OCI-LY3 (cell line): ENCODE measurements at regions not wholly inside any gene's neighbourhood (a gene's known extent, or its start where the extent isn't known, plus 50 kb on each side); places are given as distances from the start of the nearest gene placed in this dataset.
"Not testable (repeated sequence)": the region's sequence is repeated elsewhere in the genome, so short reads cannot be mapped to it uniquely, and the experiment has no call there.

Source experiments
- H2AFZ ChIP-seq: fragments of 200-600, 300-600 bp; shearing (Covaris generic); 2 replicates; pipeline ENCODE4 v1.6.0; 2014; ENCODE audit warnings: antibody characterized with exemption, low read depth, low read length
- H3K27ac ChIP-seq: fragments of 200-600, 300-600 bp; sonication (generic); 2 replicates; pipeline ENCODE4 v1.5.1; 2014; ENCODE audit warnings: mild to moderate bottlenecking, low read length, moderate library complexity, mixed read lengths
- H3K27me3 ChIP-seq: fragments of 200-600, 300-600 bp; sonication (generic); 2 replicates; pipeline ENCODE4 v1.6.1; 2014; ENCODE audit warnings: low read depth, low read length, mixed read lengths
- H3K36me3 ChIP-seq: fragments of 200-600, 300-600 bp; sonication (generic); replicated peaks from 2 replicates; pipeline ENCODE3; 2014; ENCODE audit warnings: low read depth, low read length, mixed read lengths
- H3K4me1 ChIP-seq: fragments of 300-600, 200-600 bp; sonication (generic); 2 replicates; pipeline ENCODE4 v1.6.1; 2014; ENCODE audit warnings: low read length, mixed read lengths
- H3K4me2 ChIP-seq: fragments of 200-600, 300-600 bp; sonication (generic); 2 replicates; pipeline ENCODE4 v1.6.1; 2014; ENCODE audit warnings: low read length, mixed read lengths
- H3K4me3 ChIP-seq: fragments of 300-600, 200-600 bp; sonication (generic); 2 replicates; pipeline ENCODE4 v1.5.1; 2014; ENCODE audit warnings: antibody characterized with exemption, mild to moderate bottlenecking, low read length, moderate library complexity
- H3K79me2 ChIP-seq: fragments of 300-600, 200-600 bp; shearing (Covaris generic); 2 replicates; pipeline ENCODE4 v1.6.1; 2014; ENCODE audit warnings: mild to moderate bottlenecking, low read length, mixed read lengths
- H3K9ac ChIP-seq: fragments of 300-600, 200-600 bp; shearing (Covaris generic); 2 replicates; pipeline ENCODE4 v1.6.0; 2014; ENCODE audit warnings: mild to moderate bottlenecking, low read length, moderate library complexity
- H3K9me3 ChIP-seq: fragments of 200-600, 300-600 bp; shearing (Covaris generic); 2 replicates; pipeline ENCODE4 v1.6.1; 2014; ENCODE audit warnings: low read length, mixed read lengths; ENCODE audit not compliant: insufficient read depth
- H4K20me1 ChIP-seq: fragments of 200-600, 300-600 bp; sonication (generic); 2 replicates; pipeline ENCODE4 v1.6.1; 2016; ENCODE audit warnings: low read length, mixed read lengths; ENCODE audit not compliant: insufficient read depth
- EZH2phosphoT487 ChIP-seq: fragments of 200-600 bp; shearing (Covaris generic); IDR thresholded peaks from 2 replicates; pipeline ENCODE4 v1.6.1; 2018; ENCODE audit warnings: antibody characterized with exemption, mixed run types, low read depth
- TF ChIP-seq, protein P1 (sequence below): fragments of 200-600, 300-600 bp; sonication (generic); IDR thresholded peaks from 2 replicates; pipeline ENCODE4 v1.5.1; 2014; ENCODE audit warnings: antibody characterized with exemption, low read length, low read depth

DNA sequence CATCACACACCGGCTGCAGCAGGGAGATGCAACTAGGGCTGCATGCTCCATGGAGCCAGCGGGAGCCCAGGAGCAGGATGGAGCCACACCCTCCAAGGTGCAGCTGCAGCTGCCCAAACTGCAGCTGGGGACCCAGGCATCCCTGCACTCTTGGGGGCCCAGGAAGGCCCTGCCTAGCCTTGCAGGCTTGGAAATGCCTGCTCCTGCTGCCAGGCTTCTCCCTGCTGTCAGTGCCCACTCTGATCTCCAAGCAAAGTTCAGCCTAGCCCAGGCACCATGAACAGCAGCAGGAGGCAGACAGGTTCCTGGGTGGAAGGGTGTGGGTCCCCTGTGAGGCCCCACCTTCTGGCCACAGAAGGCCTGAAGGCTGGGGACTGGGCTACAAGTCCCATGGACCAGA is 1057.1 kb downstream of the CDH8 start:
- Histone ChIP-seq H3K4me3 (no peak overlapping the region), H3K9me3 (no peaks in the 10 kb centered on the region), H3K4me1 (no peaks in the 10 kb centered on the region), H3K9ac (no peak overlapping the region), H3K36me3 (no peaks in the 10 kb centered on the region), H4K20me1 (no peaks in the 10 kb centered on the region), H3K79me2 (no peaks in the 10 kb centered on the region), H2AFZ (no peak overlapping the region), H3K4me2 (no peak overlapping the region), H3K27ac (no peak overlapping the region), H3K27me3 (no peaks in the 10 kb centered on the region)
- TF ChIP-seq, protein P1, sequence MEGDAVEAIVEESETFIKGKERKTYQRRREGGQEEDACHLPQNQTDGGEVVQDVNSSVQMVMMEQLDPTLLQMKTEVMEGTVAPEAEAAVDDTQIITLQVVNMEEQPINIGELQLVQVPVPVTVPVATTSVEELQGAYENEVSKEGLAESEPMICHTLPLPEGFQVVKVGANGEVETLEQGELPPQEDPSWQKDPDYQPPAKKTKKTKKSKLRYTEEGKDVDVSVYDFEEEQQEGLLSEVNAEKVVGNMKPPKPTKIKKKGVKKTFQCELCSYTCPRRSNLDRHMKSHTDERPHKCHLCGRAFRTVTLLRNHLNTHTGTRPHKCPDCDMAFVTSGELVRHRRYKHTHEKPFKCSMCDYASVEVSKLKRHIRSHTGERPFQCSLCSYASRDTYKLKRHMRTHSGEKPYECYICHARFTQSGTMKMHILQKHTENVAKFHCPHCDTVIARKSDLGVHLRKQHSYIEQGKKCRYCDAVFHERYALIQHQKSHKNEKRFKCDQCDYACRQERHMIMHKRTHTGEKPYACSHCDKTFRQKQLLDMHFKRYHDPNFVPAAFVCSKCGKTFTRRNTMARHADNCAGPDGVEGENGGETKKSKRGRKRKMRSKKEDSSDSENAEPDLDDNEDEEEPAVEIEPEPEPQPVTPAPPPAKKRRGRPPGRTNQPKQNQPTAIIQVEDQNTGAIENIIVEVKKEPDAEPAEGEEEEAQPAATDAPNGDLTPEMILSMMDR, result no peak
- no peak for TF ChIP-seq EZH2phosphoT487

- Histone ChIP-seq H3K4me1 (no peaks in the 10 kb centered on the region), H2AFZ (no peak overlapping the region), H4K20me1 (no peaks in the 10 kb centered on the region), H3K4me3 (no peak overlapping the region), H3K79me2 (no peaks in the 10 kb centered on the region), H3K27ac (no peak overlapping the region), H3K36me3 (no peaks in the 10 kb centered on the region), H3K9me3 (no peaks in the 10 kb centered on the region), H3K9ac (no peak overlapping the region), H3K4me2 (no peak overlapping the region), H3K27me3 (no peaks in the 10 kb centered on the region)
- TF ChIP-seq, protein P1, result no peak
- no peak for TF ChIP-seq EZH2phosphoT487
Measured at GRCh38 chr16:60949800-60950199, 1086.4 kb downstream of the CDH8 start.

DNA sequence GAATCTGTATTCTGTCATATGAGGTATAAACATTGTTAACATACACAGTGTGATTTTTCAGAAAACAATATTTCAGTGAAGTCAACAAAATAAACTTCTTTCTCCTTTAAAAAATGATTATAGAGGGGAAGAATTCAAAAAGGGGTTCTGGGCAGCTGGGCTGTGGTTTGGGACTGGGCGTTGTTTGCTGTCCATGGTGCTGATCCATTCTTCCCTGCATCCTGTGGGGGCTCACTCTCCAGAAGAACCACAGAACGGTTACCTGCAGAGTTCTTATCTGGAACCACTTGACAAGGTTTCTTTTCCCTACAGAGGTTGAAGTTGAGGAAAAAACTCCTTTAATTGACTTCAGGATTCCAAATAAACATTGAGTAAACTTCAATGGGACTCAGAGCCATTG is 1091.0 kb downstream of the CDH8 start:
- TF ChIP-seq EZH2phosphoT487, result no peak
- TF ChIP-seq, protein P1, result no peak
- Histone ChIP-seq H3K9ac (no peak overlapping the region), H3K27ac (no peak overlapping the region), H3K27me3 (no peaks in the 10 kb centered on the region), H3K4me3 (no peak overlapping the region), H3K4me1 (no peaks in the 10 kb centered on the region), H3K79me2 (no peaks in the 10 kb centered on the region), H3K9me3 (no peaks in the 10 kb centered on the region), H3K4me2 (no peak overlapping the region), H3K36me3 (no peaks in the 10 kb centered on the region), H4K20me1 (no peaks in the 10 kb centered on the region), H2AFZ (no peak overlapping the region)

GRCh38 chr16:60936189-60936588 is 1100.0 kb downstream of the CDH8 start:
- not testable (repeated sequence) for H3K79me2 ChIP-seq, H3K4me3 ChIP-seq

DNA sequence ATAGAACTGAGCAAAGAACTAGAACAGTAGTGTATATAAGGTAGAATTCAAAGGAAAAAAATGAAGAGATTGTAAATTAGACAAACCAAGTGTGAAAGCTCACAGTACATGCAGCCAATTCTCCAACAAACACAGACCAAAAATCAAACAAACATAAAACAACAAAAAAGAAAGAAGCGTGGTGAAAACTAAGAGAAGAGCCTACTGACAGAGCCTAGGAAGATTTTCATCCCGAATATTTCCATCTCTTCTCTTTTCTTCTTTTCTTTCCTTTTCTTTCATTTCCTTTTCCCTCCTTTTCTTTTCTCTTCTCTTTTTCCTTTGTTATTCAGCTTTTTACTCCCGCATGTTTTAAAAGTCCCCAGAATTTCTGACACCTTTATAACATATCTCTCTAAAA is 1103.6 kb downstream of the CDH8 start:
- no peaks in the 10 kb centered on the region for H3K27me3 ChIP-seq
- H3K79me2 ChIP-seq, result no peaks in the 10 kb centered on the region
- no peaks in the 10 kb centered on the region for H3K36me3 ChIP-seq
- H3K9ac ChIP-seq, result no peak overlapping the region
- no peaks in the 10 kb centered on the region for H3K9me3 ChIP-seq
- no peak overlapping the region for H3K4me2 ChIP-seq
- no peaks in the 10 kb centered on the region for H4K20me1 ChIP-seq
- no peak overlapping the region for H3K4me3 ChIP-seq
- H2AFZ ChIP-seq, result no peak overlapping the region
- no peaks in the 10 kb centered on the region for H3K4me1 ChIP-seq
- no peak overlapping the region for H3K27ac ChIP-seq
- no peak for TF ChIP-seq EZH2phosphoT487
- TF ChIP-seq, protein P1, result no peak

More at GRCh38 chr16:60936189-60936588, 1100.0 kb downstream of the CDH8 start:
- H4K20me1 ChIP-seq, H3K4me2 ChIP-seq, H3K36me3 ChIP-seq, H3K9ac ChIP-seq, H3K27ac ChIP-seq, H3K4me1 ChIP-seq, H2AFZ ChIP-seq, H3K9me3 ChIP-seq, H3K27me3 ChIP-seq: not testable (repeated sequence)
